ENCODE measurements at regions not wholly inside any gene's neighbourhood (a gene's known extent, or its start where the extent isn't known, plus 50 kb on each side); places are given as distances from the start of the nearest gene placed in this dataset.

DNA sequence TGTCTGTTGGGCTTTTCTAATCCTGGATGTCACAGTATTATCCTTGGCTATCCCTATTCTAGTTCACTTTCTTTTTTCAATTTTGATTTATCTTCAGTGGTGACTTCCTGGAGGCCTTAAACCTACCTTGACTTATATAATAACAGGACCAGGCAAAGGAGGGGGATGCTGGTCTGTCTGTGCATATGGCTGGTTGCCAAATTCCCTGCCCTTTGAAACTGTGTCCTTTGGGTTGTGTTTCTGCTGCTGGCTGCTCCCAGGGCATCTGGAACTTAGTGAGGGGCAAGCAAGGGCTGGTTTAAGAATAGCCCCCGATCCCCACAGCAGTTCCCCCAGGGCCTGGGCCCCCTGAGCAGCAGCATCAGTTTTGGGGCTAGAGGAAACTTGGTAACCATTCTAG, 96.0 kb upstream of the MAX start:
- POLR2A ChIA-PET: no interaction called here
- no peak for DNase-seq
- H3K27ac Mint-ChIP-seq: no peak overlapping the region

DNA sequence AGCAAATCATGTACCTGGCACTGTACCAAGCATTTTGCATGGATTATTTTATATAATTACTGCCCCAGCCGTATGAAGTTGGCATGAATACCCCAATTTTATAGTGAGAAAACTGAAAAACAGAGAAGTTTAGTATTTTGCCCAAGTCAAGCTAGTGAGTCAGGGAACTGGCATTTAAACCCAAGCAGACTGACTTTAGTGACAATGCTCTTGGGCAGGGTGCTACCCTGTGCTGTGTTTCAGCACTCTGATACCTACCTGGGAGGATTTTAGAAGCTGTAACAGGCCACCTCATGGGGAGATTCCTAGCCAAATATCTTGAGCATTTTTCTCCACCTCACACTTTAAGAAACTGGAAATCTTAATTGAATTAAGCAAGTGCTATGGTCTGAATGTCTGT, 98.1 kb upstream of the MAX start:
- TF ChIP-seq, protein P1, sequence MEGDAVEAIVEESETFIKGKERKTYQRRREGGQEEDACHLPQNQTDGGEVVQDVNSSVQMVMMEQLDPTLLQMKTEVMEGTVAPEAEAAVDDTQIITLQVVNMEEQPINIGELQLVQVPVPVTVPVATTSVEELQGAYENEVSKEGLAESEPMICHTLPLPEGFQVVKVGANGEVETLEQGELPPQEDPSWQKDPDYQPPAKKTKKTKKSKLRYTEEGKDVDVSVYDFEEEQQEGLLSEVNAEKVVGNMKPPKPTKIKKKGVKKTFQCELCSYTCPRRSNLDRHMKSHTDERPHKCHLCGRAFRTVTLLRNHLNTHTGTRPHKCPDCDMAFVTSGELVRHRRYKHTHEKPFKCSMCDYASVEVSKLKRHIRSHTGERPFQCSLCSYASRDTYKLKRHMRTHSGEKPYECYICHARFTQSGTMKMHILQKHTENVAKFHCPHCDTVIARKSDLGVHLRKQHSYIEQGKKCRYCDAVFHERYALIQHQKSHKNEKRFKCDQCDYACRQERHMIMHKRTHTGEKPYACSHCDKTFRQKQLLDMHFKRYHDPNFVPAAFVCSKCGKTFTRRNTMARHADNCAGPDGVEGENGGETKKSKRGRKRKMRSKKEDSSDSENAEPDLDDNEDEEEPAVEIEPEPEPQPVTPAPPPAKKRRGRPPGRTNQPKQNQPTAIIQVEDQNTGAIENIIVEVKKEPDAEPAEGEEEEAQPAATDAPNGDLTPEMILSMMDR (IDR thresholded peaks at IDR 0.05): no peak
- peaks cover 13% of the 10 kb centered on the region for H3K4me1 Mint-ChIP-seq (ENCODE audit: low read depth)
- POLR2A ChIA-PET: interaction anchor here (1.3 kb wide), 1 partner anchor 8 kb away, joined by 5 read pairs; no protein-coding TSS in a partner anchor
- H3K36me3 Mint-ChIP-seq (ENCODE audit: low read depth): no peaks in the 10 kb centered on the region
- H3K27ac Mint-ChIP-seq: no peak overlapping the region
- H3K9me3 Mint-ChIP-seq: peaks cover 8% of the 10 kb centered on the region
- no peak for DNase-seq
- no peak overlapping the region for H3K4me3 Mint-ChIP-seq
- intact Hi-C loops (cut with micrococcal nuclease): no loop called here
- no peak for ATAC-seq
- no peaks in the 10 kb centered on the region for H3K27me3 Mint-ChIP-seq
- CTCF ChIA-PET: interaction anchor here (1.6 kb wide), 1 partner anchor 624 kb away, joined by 3 read pairs; no protein-coding TSS in a partner anchor

More for the DNA sequence above, 96.0 kb upstream of the MAX start:
- no peaks in the 10 kb centered on the region for H3K27me3 Mint-ChIP-seq
- intact Hi-C loops (cut with micrococcal nuclease): no loop called here
- CTCF ChIA-PET: no interaction called here
- ATAC-seq: no peak
- H3K4me3 Mint-ChIP-seq: no peak overlapping the region
- H3K4me1 Mint-ChIP-seq (ENCODE audit: low read depth): peaks cover 4% of the 10 kb centered on the region
- peaks cover 7% of the 10 kb centered on the region for H3K9me3 Mint-ChIP-seq
- TF ChIP-seq, protein P1 (IDR thresholded peaks at IDR 0.05): no peak
- no peaks in the 10 kb centered on the region for H3K36me3 Mint-ChIP-seq (ENCODE audit: low read depth)

DNA sequence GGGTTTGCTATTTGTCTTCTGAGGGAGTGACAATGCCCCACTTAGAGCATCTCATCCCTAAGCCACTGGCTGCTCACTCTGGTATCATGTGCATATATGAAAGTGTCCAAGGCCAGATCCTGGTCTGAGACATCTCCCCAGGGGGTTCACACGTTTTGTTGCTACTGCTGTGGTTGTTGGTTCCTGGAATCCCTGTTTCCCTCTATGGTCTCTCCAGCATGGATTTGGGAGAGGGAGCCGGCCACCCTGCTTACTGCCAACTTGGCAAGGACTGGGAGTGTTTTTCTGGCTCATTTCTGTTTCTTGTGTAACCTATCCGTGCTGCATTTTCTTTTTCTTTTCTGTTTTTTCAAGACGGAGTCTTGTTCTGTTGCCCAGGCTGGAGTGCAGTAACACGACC, 101.3 kb upstream of the MAX start:
- ChIA-PET CTCF (no interaction called here), POLR2A (no interaction called here)
- Mint-ChIP-seq H3K4me1 (ENCODE audit: low read depth) (peaks cover 34% of the 10 kb centered on the region), H3K27ac (no peak overlapping the region), H3K9me3 (peaks cover 8% of the 10 kb centered on the region), H3K4me3 (no peak overlapping the region), H3K36me3 (ENCODE audit: low read depth) (no peaks in the 10 kb centered on the region), H3K27me3 (no peaks in the 10 kb centered on the region)
- intact Hi-C loops (cut with micrococcal nuclease): no loop called here
- no peak for DNase-seq
- ATAC-seq: no peak
- TF ChIP-seq, protein P1 (IDR thresholded peaks at IDR 0.05): no peak

DNA sequence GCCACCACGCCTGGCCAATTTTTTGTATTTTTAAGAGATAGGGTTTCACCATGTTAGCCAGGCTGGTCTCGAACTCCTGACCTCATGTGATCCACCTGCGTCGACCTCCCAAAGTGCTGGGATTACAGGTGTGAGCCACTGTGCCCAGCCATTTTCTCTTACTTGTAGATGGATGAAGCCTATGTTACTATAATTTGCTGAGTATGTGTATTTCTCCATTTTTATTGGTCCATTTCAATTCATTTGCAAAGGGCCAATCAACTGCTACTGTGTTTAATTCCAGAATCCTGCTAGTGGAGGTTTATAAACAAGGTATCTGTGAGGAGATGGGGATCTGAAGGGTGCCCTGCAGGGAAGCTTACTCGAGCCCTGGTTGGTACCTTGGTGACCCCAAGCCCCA, 101.7 kb upstream of the MAX start:
- no peaks in the 10 kb centered on the region for H3K27me3 Mint-ChIP-seq
- TF ChIP-seq, protein P1 (IDR thresholded peaks at IDR 0.05): no peak
- H3K36me3 Mint-ChIP-seq (ENCODE audit: low read depth): no peaks in the 10 kb centered on the region
- ChIA-PET POLR2A (no interaction called here), CTCF (interaction anchor here (2.8 kb wide), 1 partner anchor 208 kb away, joined by 11 read pairs; the partner anchor contains the start of gene FUT8)
- intact Hi-C loops (cut with micrococcal nuclease): no loop called here
- no peak for DNase-seq
- H3K27ac Mint-ChIP-seq: no peak overlapping the region
- H3K9me3 Mint-ChIP-seq: peaks cover 8% of the 10 kb centered on the region
- H3K4me3 Mint-ChIP-seq: no peak overlapping the region
- ATAC-seq: no peak
- peaks cover 38% of the 10 kb centered on the region for H3K4me1 Mint-ChIP-seq (ENCODE audit: low read depth)

DNA sequence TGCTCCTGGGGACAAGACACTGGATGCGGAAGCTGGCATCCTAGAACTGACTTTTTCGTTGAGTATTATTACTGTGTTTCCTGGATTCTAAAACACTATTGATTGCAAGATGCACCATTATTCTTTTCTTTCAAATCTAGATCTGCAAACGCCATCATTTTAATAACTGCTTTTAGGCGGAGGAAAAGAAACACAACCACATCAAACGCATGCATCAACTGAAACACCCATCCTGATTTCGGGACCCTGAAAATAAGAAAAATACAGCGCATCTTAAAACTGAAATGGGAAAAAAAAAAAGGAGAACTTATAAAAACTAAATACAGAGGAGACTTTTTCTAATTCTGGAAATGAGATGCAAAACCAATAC, 103.7 kb upstream of the MAX start:
- peak overlapping the region; percentile 53 for H3K4me3 Mint-ChIP-seq
- peaks cover 2% of the 10 kb centered on the region for H3K36me3 Mint-ChIP-seq (ENCODE audit: low read depth)
- no peak for DNase-seq
- H3K9me3 Mint-ChIP-seq: peaks cover 8% of the 10 kb centered on the region
- no peaks in the 10 kb centered on the region for H3K27me3 Mint-ChIP-seq
- ATAC-seq: no peak
- intact Hi-C loops (cut with micrococcal nuclease): loop anchor here (5.0 kb wide), 3 partner anchors 34 to 96 kb away; no protein-coding TSS in a partner anchor
- peaks cover 55% of the 10 kb centered on the region for H3K4me1 Mint-ChIP-seq (ENCODE audit: low read depth)
- H3K27ac Mint-ChIP-seq: peak overlapping the region; percentile 87
- TF ChIP-seq, protein P1 (IDR thresholded peaks at IDR 0.05): no peak
- ChIA-PET CTCF (interaction anchor here (1.2 to 2.8 kb wide), 5 partner anchors 23 to 206 kb away, joined by 3 to 11 read pairs (median 4); partner anchors contain the start of gene FUT8), POLR2A (interaction anchor here (0.8 to 1.1 kb wide), 3 partner anchors 23 to 206 kb away, joined by 3 to 5 read pairs (median 4); no protein-coding TSS in a partner anchor)
